WTC11 (cell line): ENCODE measurements at regions not wholly inside any gene's neighbourhood (a gene's known extent, or its start where the extent isn't known, plus 50 kb on each side); places are given as distances from the start of the nearest gene placed in this dataset.

Experiments used
- ZNF121 ChIP-seq: sonication (generic); formaldehyde crosslinking; IDR thresholded peaks from 2 replicates; pipeline ENCODE4 v1.8.0; 2023; ENCODE audit warnings: missing genetic modification reagents
- ZNF138 ChIP-seq: sonication (generic); formaldehyde crosslinking; conservative IDR thresholded peaks from 2 replicates; pipeline ENCODE4 v1.8.1; 2022; ENCODE audit warnings: mild to moderate bottlenecking, moderate library complexity, missing genetic modification reagents
- TF ChIP-seq, protein P1 (sequence below): sonication (generic); formaldehyde crosslinking; conservative IDR thresholded peaks from 2 replicates; pipeline ENCODE4 v1.8.1; 2022; ENCODE audit warnings: mild to moderate bottlenecking, missing genetic modification reagents
- TF ChIP-seq, protein P2 (sequence below): sonication (generic); formaldehyde crosslinking; IDR thresholded peaks from 2 replicates; pipeline ENCODE4 v1.8.1; 2022; ENCODE audit warnings: mild to moderate bottlenecking, missing genetic modification reagents, moderate library complexity, borderline replicate concordance
- TF ChIP-seq, protein P3 (sequence below): fragments of 200-600 bp; IDR thresholded peaks from 2 replicates; pipeline ENCODE4 v1.8.0; 2022; ENCODE audit warnings: antibody characterized with exemption
- TF ChIP-seq, protein P4 (sequence below): sonication (generic); formaldehyde crosslinking; IDR thresholded peaks from 2 replicates; pipeline ENCODE4 v1.8.1; 2023; ENCODE audit warnings: mild to moderate bottlenecking, missing genetic modification reagents, moderate library complexity

DNA sequence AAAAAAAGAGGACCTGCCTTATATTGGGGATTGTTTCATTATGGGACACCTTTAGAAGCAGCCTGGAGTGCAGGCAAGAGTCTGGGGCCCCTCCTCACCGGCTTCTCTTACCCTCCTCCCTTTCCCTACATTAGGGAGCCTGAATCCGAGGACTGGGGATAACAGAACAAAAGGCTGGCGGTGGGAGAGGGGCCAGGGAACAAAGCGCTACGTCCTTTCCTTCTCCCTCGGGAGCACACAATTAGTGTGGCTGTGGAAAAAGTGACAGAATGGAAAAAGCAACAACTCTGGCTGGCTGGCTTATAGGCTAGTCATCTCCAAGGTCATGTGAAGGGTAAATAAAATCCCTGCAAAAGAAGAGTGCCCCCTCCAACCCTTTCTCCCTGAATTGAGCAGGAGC lies 74.7 kb downstream of the LSM5 start:
- TF ChIP-seq, protein P1, sequence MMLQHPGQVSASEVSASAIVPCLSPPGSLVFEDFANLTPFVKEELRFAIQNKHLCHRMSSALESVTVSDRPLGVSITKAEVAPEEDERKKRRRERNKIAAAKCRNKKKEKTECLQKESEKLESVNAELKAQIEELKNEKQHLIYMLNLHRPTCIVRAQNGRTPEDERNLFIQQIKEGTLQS, result no peak
- TF ChIP-seq, protein P2, sequence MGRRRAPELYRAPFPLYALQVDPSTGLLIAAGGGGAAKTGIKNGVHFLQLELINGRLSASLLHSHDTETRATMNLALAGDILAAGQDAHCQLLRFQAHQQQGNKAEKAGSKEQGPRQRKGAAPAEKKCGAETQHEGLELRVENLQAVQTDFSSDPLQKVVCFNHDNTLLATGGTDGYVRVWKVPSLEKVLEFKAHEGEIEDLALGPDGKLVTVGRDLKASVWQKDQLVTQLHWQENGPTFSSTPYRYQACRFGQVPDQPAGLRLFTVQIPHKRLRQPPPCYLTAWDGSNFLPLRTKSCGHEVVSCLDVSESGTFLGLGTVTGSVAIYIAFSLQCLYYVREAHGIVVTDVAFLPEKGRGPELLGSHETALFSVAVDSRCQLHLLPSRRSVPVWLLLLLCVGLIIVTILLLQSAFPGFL (CRISPR knock-in tag), result no peak
- TF ChIP-seq, protein P3, sequence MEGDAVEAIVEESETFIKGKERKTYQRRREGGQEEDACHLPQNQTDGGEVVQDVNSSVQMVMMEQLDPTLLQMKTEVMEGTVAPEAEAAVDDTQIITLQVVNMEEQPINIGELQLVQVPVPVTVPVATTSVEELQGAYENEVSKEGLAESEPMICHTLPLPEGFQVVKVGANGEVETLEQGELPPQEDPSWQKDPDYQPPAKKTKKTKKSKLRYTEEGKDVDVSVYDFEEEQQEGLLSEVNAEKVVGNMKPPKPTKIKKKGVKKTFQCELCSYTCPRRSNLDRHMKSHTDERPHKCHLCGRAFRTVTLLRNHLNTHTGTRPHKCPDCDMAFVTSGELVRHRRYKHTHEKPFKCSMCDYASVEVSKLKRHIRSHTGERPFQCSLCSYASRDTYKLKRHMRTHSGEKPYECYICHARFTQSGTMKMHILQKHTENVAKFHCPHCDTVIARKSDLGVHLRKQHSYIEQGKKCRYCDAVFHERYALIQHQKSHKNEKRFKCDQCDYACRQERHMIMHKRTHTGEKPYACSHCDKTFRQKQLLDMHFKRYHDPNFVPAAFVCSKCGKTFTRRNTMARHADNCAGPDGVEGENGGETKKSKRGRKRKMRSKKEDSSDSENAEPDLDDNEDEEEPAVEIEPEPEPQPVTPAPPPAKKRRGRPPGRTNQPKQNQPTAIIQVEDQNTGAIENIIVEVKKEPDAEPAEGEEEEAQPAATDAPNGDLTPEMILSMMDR, result no peak
- TF ChIP-seq, protein P4, sequence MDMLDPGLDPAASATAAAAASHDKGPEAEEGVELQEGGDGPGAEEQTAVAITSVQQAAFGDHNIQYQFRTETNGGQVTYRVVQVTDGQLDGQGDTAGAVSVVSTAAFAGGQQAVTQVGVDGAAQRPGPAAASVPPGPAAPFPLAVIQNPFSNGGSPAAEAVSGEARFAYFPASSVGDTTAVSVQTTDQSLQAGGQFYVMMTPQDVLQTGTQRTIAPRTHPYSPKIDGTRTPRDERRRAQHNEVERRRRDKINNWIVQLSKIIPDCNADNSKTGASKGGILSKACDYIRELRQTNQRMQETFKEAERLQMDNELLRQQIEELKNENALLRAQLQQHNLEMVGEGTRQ, result no peak
- TF ChIP-seq ZNF138 (CRISPR knock-in tag), result no peak
- no peak for TF ChIP-seq ZNF121 (CRISPR knock-in tag)
